GM21367 (cell line): ENCODE measurements at regions not wholly inside any gene's neighbourhood (a gene's known extent, or its start where the extent isn't known, plus 50 kb on each side); places are given as distances from the start of the nearest gene placed in this dataset.
"Not testable (repeated sequence)": the region's sequence is repeated elsewhere in the genome, so short reads cannot be mapped to it uniquely, and the experiment has no call there.

Source experiments
- ATAC-seq: cut with Tn5 transposase; IDR thresholded peaks from one replicate; pipeline ENCODE4 v1.9.1; 2021; ENCODE audit not compliant: unreplicated experiment

- no peak for ATAC-seq
Observed at GRCh38 chr4:170736710-170737109, 647.0 kb upstream of the AADAT start.

GRCh38 chr4:170729897-170730296 lies 640.1 kb upstream of the AADAT start:
- ATAC-seq = no peak

GRCh38 chr4:170729236-170729635 lies 639.5 kb upstream of the AADAT start:
- no peak for ATAC-seq

GRCh38 chr4:170724191-170724590 lies 634.4 kb upstream of the AADAT start:
- no peak for ATAC-seq

- no peak for ATAC-seq
Observed at GRCh38 chr4:170723171-170723570, 633.4 kb upstream of the AADAT start.

- no peak for ATAC-seq
Observed at GRCh38 chr4:170721812-170722373, 632.1 kb upstream of the AADAT start.

- ATAC-seq = no peak
Observed at GRCh38 chr4:170716868-170717267, 627.1 kb upstream of the AADAT start.

- ATAC-seq = no peak
Observed at GRCh38 chr4:170705907-170706306, 616.2 kb upstream of the AADAT start.

- ATAC-seq = no peak
Observed at GRCh38 chr4:170700064-170700463, 610.3 kb upstream of the AADAT start.

GRCh38 chr4:170698334-170698733 lies 608.6 kb upstream of the AADAT start:
- ATAC-seq = no peak

- peak; percentile 31 for ATAC-seq
Observed at GRCh38 chr4:170697845-170698244, 608.1 kb upstream of the AADAT start.

- no peak for ATAC-seq
Observed at GRCh38 chr4:170697045-170697444, 607.3 kb upstream of the AADAT start.

GRCh38 chr4:170691168-170691567 lies 601.4 kb upstream of the AADAT start:
- no peak for ATAC-seq

GRCh38 chr4:170687751-170688150 lies 598.0 kb upstream of the AADAT start:
- ATAC-seq = no peak

GRCh38 chr4:170685701-170686100 lies 595.9 kb upstream of the AADAT start:
- ATAC-seq = not testable (repeated sequence)

- no peak for ATAC-seq
Observed at GRCh38 chr4:170682558-170683294, 593.0 kb upstream of the AADAT start.

- not testable (repeated sequence) for ATAC-seq
Observed at GRCh38 chr4:170682087-170682486, 592.3 kb upstream of the AADAT start.

GRCh38 chr4:170675568-170676262 lies 586.0 kb upstream of the AADAT start:
- ATAC-seq = no peak

- ATAC-seq = no peak
Observed at GRCh38 chr4:170674176-170674575, 584.4 kb upstream of the AADAT start.

GRCh38 chr4:170672381-170672965 lies 582.7 kb upstream of the AADAT start:
- ATAC-seq = no peak

- no peak for ATAC-seq
Observed at GRCh38 chr4:170671171-170671570, 581.4 kb upstream of the AADAT start.

- no peak for ATAC-seq
Observed at GRCh38 chr4:170667814-170668213, 578.1 kb upstream of the AADAT start.
